Spinal cord (tissue), 9 donors: ENCODE measurements at regions not wholly inside any gene's neighbourhood (a gene's known extent, or its start where the extent isn't known, plus 50 kb on each side); places are given as distances from the start of the nearest gene placed in this dataset.
"Not testable (repeated sequence)": the region's sequence is repeated elsewhere in the genome, so short reads cannot be mapped to it uniquely, and the experiment has no call there.

Experiments used
- DNase-seq, 6 donors: peaks; one replicate each; pipeline versions ENCODE4 v3.0.0 to v3.0.0-alpha.2; 2013 to 2015; ENCODE audit warnings: low spot score in 6 of 6, low read depth in 4 of 6
- H3K27ac ChIP-seq: one replicate; pipeline ENCODE4 v1.5.1; 2013; ENCODE audit warnings: low read depth, low read length, control low read depth
- H3K27me3 ChIP-seq: one replicate; pipeline ENCODE4 v1.6.1; 2013; ENCODE audit warnings: low read length; ENCODE audit not compliant: control insufficient read depth, insufficient read depth
- H3K36me3 ChIP-seq: one replicate; pipeline ENCODE4 v1.6.1; 2013; ENCODE audit warnings: low read length; ENCODE audit not compliant: control insufficient read depth, insufficient read depth
- H3K4me1 ChIP-seq: one replicate; pipeline ENCODE4 v1.6.1; 2013; ENCODE audit warnings: low read length; ENCODE audit not compliant: control insufficient read depth, insufficient read depth
- H3K4me3 ChIP-seq: one replicate; pipeline ENCODE4 v1.5.1; 2013; ENCODE audit warnings: low read depth, low read length, control low read depth
- H3K9me3 ChIP-seq: one replicate; pipeline ENCODE4 v1.6.1; 2013; ENCODE audit warnings: low read length; ENCODE audit not compliant: control insufficient read depth, insufficient read depth
- WGBS: methylation state at CpG from one replicate; pipeline ENCODE4 v1.1.5; 2013; ENCODE audit warnings: missing lambda C conversion rate; ENCODE audit not compliant: insufficient coverage; 5-methylcytosine and 5-hydroxymethylcytosine counted together
- donor health status: healthy.

DNA sequence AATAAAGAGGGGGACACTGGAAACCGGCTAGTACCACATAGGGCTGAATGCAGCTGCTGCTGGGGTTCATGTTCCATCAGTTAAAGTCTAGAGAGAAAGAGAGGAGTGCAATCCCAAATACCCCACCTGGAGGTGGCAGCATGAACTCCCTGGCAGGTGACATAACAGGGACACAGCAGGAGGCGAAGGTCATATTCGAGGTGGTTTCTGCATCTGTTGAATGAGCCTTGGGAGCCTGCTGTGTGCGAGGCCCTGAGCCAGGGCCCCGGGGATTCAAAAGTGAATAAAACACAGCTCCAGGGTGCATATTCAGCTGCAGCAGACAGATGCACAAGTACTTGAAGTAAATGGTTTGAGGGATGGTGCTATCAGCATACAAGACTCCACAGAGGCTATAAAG is 456.8 kb downstream of the SETD4 start:
- no peaks in the 10 kb centered on the region for H3K4me1 ChIP-seq
- peaks cover 2% of the 10 kb centered on the region for H3K27me3 ChIP-seq
- no peak overlapping the region for H3K4me3 ChIP-seq
- no peak overlapping the region for H3K27ac ChIP-seq
- no peak for DNase-seq
- H3K36me3 ChIP-seq, result no peaks in the 10 kb centered on the region
- 55% methylated on average over 5 of the region's 5 CpGs for WGBS
- H3K9me3 ChIP-seq, result no peaks in the 10 kb centered on the region

DNA sequence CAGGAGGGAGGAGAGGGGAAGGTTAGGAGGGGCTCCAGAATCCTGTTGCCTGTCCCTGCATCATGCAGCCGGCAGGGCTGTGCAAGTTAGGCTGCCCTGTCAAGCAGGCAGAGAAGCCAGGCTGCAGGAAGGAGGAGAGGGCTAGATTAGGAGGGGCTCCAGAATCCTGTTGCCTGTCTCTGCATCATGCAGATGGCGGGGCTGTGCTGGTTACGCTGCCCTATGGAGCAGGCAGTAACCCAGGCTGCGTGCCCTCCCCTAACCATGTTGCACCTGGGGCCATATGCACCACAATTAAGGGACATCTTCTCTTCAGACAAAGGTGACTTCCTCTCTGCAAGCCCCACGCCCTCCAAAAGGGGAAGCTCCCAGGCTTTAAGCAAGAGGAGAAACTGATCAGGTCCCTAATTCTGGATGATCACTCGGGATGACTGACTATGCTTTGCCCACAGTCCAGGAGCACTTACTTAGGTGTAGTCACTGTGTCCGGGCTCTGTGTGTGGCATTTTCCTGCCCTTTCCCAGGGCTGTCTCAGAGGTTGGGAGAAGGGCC is 457.4 kb downstream of the SETD4 start:
- Histone ChIP-seq H3K9me3 (no peaks in the 10 kb centered on the region), H3K27me3 (peaks cover 2% of the 10 kb centered on the region), H3K4me1 (no peaks in the 10 kb centered on the region), H3K4me3 (no peak overlapping the region), H3K27ac (no peak overlapping the region), H3K36me3 (no peaks in the 10 kb centered on the region)
- WGBS, result 73% methylated on average over 7 of the region's 7 CpGs
- DNase-seq, result no peak

DNA sequence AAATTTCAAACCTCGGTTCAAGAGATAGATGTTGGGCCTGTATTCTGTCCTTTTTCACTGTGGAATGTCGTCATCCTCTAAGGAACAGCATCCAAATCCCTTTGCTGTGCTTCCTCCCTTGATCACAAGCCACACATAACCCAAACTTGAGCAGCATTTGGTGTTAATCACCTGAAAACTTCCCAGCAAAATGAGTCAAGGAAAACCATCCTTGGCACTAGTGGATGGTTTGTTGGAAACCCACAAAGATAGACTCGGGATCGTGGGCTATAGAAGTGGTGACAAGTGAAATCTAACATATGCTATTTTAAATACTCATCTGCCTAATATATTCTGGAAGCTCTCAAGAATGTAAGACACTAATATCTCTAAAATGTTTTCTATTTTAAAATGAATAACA is 459.1 kb downstream of the SETD4 start:
- no peaks in the 10 kb centered on the region for H3K36me3 ChIP-seq
- no peak for DNase-seq
- no peak overlapping the region for H3K4me3 ChIP-seq
- no peaks in the 10 kb centered on the region for H3K9me3 ChIP-seq
- peaks cover 2% of the 10 kb centered on the region for H3K27me3 ChIP-seq
- H3K4me1 ChIP-seq, result no peaks in the 10 kb centered on the region
- WGBS, result 94% methylated on average over 2 of the region's 4 CpGs
- H3K27ac ChIP-seq, result no peak overlapping the region

- no peak for DNase-seq
- Histone ChIP-seq H3K27me3 (peaks cover 2% of the 10 kb centered on the region), H3K4me1 (no peaks in the 10 kb centered on the region), H3K36me3 (no peaks in the 10 kb centered on the region), H3K27ac (no peak overlapping the region), H3K9me3 (no peaks in the 10 kb centered on the region), H3K4me3 (no peak overlapping the region)
- 60% methylated on average over 1 of the region's 8 CpGs for WGBS
Measured at GRCh38 chr21:35599164-35599563, 461.2 kb downstream of the SETD4 start.

DNA sequence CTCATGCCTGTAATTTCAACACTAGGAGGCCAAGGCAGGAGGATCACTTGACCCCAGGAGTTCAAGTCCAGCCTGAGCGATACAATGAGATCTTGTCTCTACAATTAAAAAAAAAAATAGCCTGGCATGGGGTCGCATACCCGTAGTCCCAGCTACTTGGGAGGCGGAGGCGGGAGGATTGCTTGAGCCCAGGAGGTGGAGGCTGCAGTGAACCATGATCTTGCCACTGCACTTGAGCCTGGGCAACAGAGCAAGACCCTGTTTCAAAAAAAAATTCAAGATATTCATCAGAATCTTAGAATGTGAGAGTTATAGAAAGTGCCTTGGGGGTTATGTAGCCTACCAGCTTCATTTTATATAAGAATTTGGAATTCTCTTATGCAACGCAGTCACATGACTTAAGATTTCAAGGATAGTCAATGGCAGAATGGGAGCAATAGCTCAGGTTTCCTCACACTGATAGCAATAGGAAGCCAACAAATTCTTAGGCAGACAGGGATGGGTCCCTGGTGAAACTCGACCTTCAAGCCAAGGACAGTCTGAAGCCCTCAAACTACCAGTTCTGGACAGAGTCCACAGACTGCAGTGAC is 462.5 kb downstream of the SETD4 start:
- 91% methylated on average over 6 of the region's 7 CpGs for WGBS

DNA sequence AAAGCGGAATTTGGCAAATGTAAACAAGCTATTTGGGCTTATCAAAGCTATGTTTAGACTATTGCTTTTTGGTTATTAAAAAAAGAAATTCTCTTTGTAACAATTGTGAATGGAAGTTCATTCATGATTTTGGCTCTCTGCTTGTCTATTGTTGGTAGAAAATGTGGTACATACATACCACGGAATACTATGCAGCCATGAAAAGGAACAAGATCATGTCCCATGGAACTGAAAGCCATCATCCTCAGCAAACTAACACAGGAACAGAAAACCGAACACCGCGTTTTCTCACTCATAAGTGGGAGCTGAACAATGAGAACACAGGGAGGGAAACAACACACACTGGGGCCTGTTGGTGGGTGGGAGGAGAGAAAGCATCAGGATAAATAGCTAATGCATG is 465.4 kb downstream of the SETD4 start:
- 100% methylated on average over 1 of the region's 5 CpGs for WGBS
- H3K4me3 ChIP-seq, result no peak overlapping the region

More for the DNA sequence above, 462.5 kb downstream of the SETD4 start:
- Histone ChIP-seq H3K4me1 (no peaks in the 10 kb centered on the region), H3K4me3 (no peak overlapping the region), H3K36me3 (no peaks in the 10 kb centered on the region), H3K27ac (no peak overlapping the region), H3K27me3 (peaks cover 2% of the 10 kb centered on the region), H3K9me3 (no peaks in the 10 kb centered on the region)
- DNase-seq, result no peak

DNA sequence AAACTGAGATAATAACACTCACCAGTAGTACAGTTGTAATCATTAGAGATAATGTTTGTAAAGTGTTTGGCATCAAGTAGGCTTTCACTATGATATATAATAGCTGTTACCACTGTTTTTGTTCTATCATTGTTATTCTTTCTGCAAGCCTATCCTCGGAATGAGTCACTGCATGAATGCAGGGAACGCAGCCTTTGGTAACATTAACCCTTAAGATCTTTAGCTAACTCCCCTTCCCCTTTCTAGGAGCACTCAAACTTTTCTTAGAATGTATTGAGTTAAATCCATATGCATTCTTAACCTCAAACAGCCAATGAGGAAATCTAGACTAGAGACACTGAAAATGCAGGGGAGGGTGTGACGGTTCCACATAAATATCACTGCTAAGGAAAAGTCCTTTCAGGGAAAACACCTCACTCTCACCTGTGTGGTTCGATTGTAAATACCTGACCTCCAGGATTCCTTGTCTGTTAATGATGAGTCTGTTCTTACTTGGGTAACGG is 467.3 kb downstream of the SETD4 start:
- Histone ChIP-seq H3K4me1 (no peaks in the 10 kb centered on the region), H3K9me3 (no peaks in the 10 kb centered on the region), H3K27me3 (no peaks in the 10 kb centered on the region), H3K4me3 (no peak overlapping the region), H3K36me3 (no peaks in the 10 kb centered on the region), H3K27ac (no peak overlapping the region)
- no peak for DNase-seq
- 70% methylated on average over 1 of the region's 5 CpGs for WGBS

More for the DNA sequence above, 465.4 kb downstream of the SETD4 start:
- H3K36me3 ChIP-seq, result no peaks in the 10 kb centered on the region
- H3K27me3 ChIP-seq, result no peaks in the 10 kb centered on the region
- no peaks in the 10 kb centered on the region for H3K9me3 ChIP-seq
- H3K4me1 ChIP-seq, result no peaks in the 10 kb centered on the region
- no peak overlapping the region for H3K27ac ChIP-seq
- no peak for DNase-seq

- no CpG with 5 or more reads among the region's 3 CpGs for WGBS
- DNase-seq, H3K9me3 ChIP-seq, H3K4me1 ChIP-seq, H3K27ac ChIP-seq, H3K27me3 ChIP-seq, H3K4me3 ChIP-seq, H3K36me3 ChIP-seq: not testable (repeated sequence)
Measured at GRCh38 chr21:35590284-35590683, 470.0 kb downstream of the SETD4 start.

- no peak overlapping the region for H3K27ac ChIP-seq
- 97% methylated on average over 5 of the region's 8 CpGs for WGBS
Measured at GRCh38 chr21:35587841-35588380, 472.4 kb downstream of the SETD4 start.

GRCh38 chr21:35586305-35586704 is 474.0 kb downstream of the SETD4 start:
- Histone ChIP-seq H3K4me1 (no peaks in the 10 kb centered on the region), H3K27ac (no peak overlapping the region), H3K36me3 (no peaks in the 10 kb centered on the region), H3K4me3 (no peak overlapping the region), H3K9me3 (no peaks in the 10 kb centered on the region), H3K27me3 (no peaks in the 10 kb centered on the region)
- 57% methylated on average over 1 of the region's 4 CpGs for WGBS
- DNase-seq, result no peak

More at GRCh38 chr21:35587841-35588380, 472.4 kb downstream of the SETD4 start:
- Histone ChIP-seq H3K36me3 (no peaks in the 10 kb centered on the region), H3K4me1 (no peaks in the 10 kb centered on the region), H3K27me3 (no peaks in the 10 kb centered on the region), H3K9me3 (no peaks in the 10 kb centered on the region), H3K4me3 (no peak overlapping the region)
- no peak for DNase-seq
